K562 (cell line): ENCODE measurements at regions not wholly inside any gene's neighbourhood (a gene's known extent, or its start where the extent isn't known, plus 50 kb on each side); places are given as distances from the start of the nearest gene placed in this dataset.

ENCODE experiments used
- ATAC-seq: fragments of 200-7000 bp; cut with Tn5 transposase; 3 replicates; pipeline ENCODE4 v1.9.1; 2020; ENCODE audit warnings: moderate library complexity
- BruUV-seq: library from RNA; stranded (reverse); fragments of 400-500 nt; replicated peaks from 2 replicates; lab custom pipeline; 2021; lab: Mats Ljungman, UMichigan
- CTCF ChIA-PET: fragments of 300-600 bp; formaldehyde crosslinking; extraction: SDS; loops from one replicate; lab custom pipeline; 2021; ENCODE audit warnings: low intra/inter-chr PET ratio; lab: Yijun Ruan, JAX
- POLR2A ChIA-PET: fragments of 300-600, 350-650 bp; sonication (Branson Sonifier 250); formaldehyde crosslinking; extraction: SDS; loops from one replicate; lab custom pipeline; 2021; ENCODE audit warnings: antibody characterized with exemption, inconsistent platforms; lab: Yijun Ruan, JAX
- DNase-seq, 4 experiments: peaks; one replicate each; pipeline versions ENCODE4 v3.0.0 to v3.0.0-alpha.2; 2011 to 2018; ENCODE audit warnings: low spot score in 3 of 4, mixed read lengths in 3 of 4; ENCODE audit errors: extremely low read depth in 1 of 4
- FAIRE-seq: peaks from 2 replicates; lab custom pipeline; 2011; peaks lifted over from hg19 to GRCh38; lab: Jason Lieb, UNC
- H2AFZ ChIP-seq: 2 replicates; pipeline ENCODE4 v1.6.0; 2011; ENCODE audit warnings: low read depth, low read length, control low read depth, inconsistent platforms
- H3K27ac ChIP-seq: fragments of 200-600 bp; 3 replicates; pipeline ENCODE4 v1.8.0; 2011; ENCODE audit warnings: low read depth, mild to moderate bottlenecking, control low read depth, inconsistent platforms, low read length, moderate library complexity, mixed read lengths; ENCODE audit errors: extremely low read depth
- H3K27me3 ChIP-seq, 2 experiments: fragments of 300-600 bp in 1 of 2; 2 replicates in 1 of 2; 3 replicates in 1 of 2; pipeline versions ENCODE4 v1.6.0 to v1.8.0; 2011; ENCODE audit warnings: inconsistent platforms in 2 of 2, low read length in 2 of 2, mild to moderate bottlenecking in 1 of 2, mixed read lengths in 1 of 2, moderate library complexity in 1 of 2; ENCODE audit not compliant: control insufficient read depth in 2 of 2, insufficient read depth in 2 of 2
- H3K36me3 ChIP-seq: fragments of 300-600 bp; 3 replicates; pipeline ENCODE4 v1.8.0; 2011; ENCODE audit warnings: mild to moderate bottlenecking, low read length, inconsistent platforms; ENCODE audit not compliant: control insufficient read depth, insufficient read depth
- H3K4me1 ChIP-seq, 2 experiments: fragments of 200-600 bp in 1 of 2; replicated peaks in 1 of 2; 2 replicates in 1 of 2; 3 replicates in 1 of 2; pipeline versions ENCODE4 v1.5.1 to v1.8.0; 2011; ENCODE audit warnings: inconsistent platforms in 2 of 2, low read length in 2 of 2, mild to moderate bottlenecking in 1 of 2, mixed read lengths in 1 of 2, moderate library complexity in 1 of 2; ENCODE audit not compliant: control insufficient read depth in 2 of 2, insufficient read depth in 2 of 2
- H3K4me2 ChIP-seq: 2 replicates; pipeline ENCODE4 v1.6.1; 2011; ENCODE audit warnings: low read length, control low read depth, inconsistent platforms, mixed read lengths; ENCODE audit not compliant: insufficient read depth
- H3K4me3 ChIP-seq: fragments of 200-600 bp; sonication (generic), shearing (Covaris generic); 2 replicates; pipeline ENCODE4 v1.5.1; 2016; ENCODE audit warnings: control low read depth, inconsistent platforms
- H3K79me2 ChIP-seq: fragments of 200-600 bp; 3 replicates; pipeline ENCODE4 v1.8.0; 2011; ENCODE audit warnings: low read length, inconsistent platforms; ENCODE audit not compliant: control insufficient read depth, insufficient read depth
- H3K9ac ChIP-seq, 2 experiments: 2 replicates each; pipeline versions ENCODE4 v1.6.0 to v1.6.1; 2011; ENCODE audit warnings: low read depth in 2 of 2, low read length in 2 of 2, control low read depth in 1 of 2, inconsistent platforms in 1 of 2, mild to moderate bottlenecking in 1 of 2, mixed read lengths in 1 of 2; ENCODE audit not compliant: insufficient read depth in 1 of 2
- H3K9me1 ChIP-seq: one replicate; pipeline ENCODE4 v1.6.0; 2011; ENCODE audit warnings: inconsistent platforms, mild to moderate bottlenecking, low read length, moderate library complexity; ENCODE audit not compliant: control insufficient read depth, insufficient read depth
- H3K9me3 ChIP-seq: replicated peaks from 2 replicates; pipeline ENCODE4 v1.5.1; 2011; ENCODE audit warnings: low read depth, low read length, inconsistent platforms; ENCODE audit not compliant: control insufficient read depth, insufficient read depth
- H4K20me1 ChIP-seq: replicated peaks from 2 replicates; pipeline ENCODE4 v1.6.1; 2011; ENCODE audit warnings: low read length, inconsistent platforms, mixed read lengths; ENCODE audit not compliant: control insufficient read depth, insufficient read depth
- HDAC1 ChIP-seq, 2 experiments: fragments of 450-650 bp; IDR thresholded peaks; 2 replicates each; pipeline ENCODE4 v1.6.1; 2016 to 2017; ENCODE audit warnings: inconsistent platforms in 1 of 2, mild to moderate bottlenecking in 1 of 2, moderate library complexity in 1 of 2
- KLF13 ChIP-seq: fragments of 450-650 bp; IDR thresholded peaks from 2 replicates; pipeline ENCODE4 v1.6.1; 2016; ENCODE audit warnings: missing genetic modification characterization, low read depth, mild to moderate bottlenecking, missing compliant biosample characterization, moderate library complexity, borderline replicate concordance
- MXI1 ChIP-seq: IDR thresholded peaks from 2 replicates; pipeline ENCODE4 v1.6.1; 2011; ENCODE audit warnings: low read depth, mild to moderate bottlenecking, improper control_type of control experiment, low read length
- NFIC ChIP-seq: fragments of 450-650 bp; IDR thresholded peaks from 2 replicates; pipeline ENCODE4 v1.6.1; 2017; ENCODE audit warnings: mild to moderate bottlenecking, inconsistent platforms
- PHB2 ChIP-seq: fragments of 450-650 bp; IDR thresholded peaks from 2 replicates; pipeline ENCODE4 v1.6.1; 2017; ENCODE audit warnings: low read depth
- POLR2AphosphoS2 ChIP-seq: IDR thresholded peaks from 2 replicates; pipeline ENCODE4 v1.6.1; 2012; ENCODE audit warnings: low read length, improper control_type of control experiment
- SMARCB1 ChIP-seq: IDR thresholded peaks from 2 replicates; pipeline ENCODE4 v1.6.1; 2011; ENCODE audit warnings: improper control_type of control experiment, low read depth; ENCODE audit not compliant: insufficient read length
- ZKSCAN1 ChIP-seq: fragments of 150-350 bp; IDR thresholded peaks from 2 replicates; pipeline ENCODE4 v1.6.1; 2016; ENCODE audit warnings: low read depth, low read length
- WGBS: fragments of 100-300 bp; shearing (Covaris generic); methylation state at CpG from one replicate; pipeline ENCODE4 v1.1.6; 2016; ENCODE audit warnings: low coverage, mixed read lengths; ENCODE audit not compliant: insufficient coverage; ENCODE audit errors: missing lambda C conversion rate; 5-methylcytosine and 5-hydroxymethylcytosine counted together
- in situ Hi-C: fragments of 300-500 bp; cut with MboI; formaldehyde crosslinking; loops from 4 replicates; pipeline ENCODE4 v1.15.0; 2018; ENCODE audit warnings: inconsistent platforms, mixed read lengths
- intact Hi-C: fragments of 100-400 bp; cut with micrococcal nuclease; formaldehyde crosslinking; loops from 2 replicates; pipeline ENCODE4 v1.14.2; 2022
- TF ChIP-seq, protein P1 (sequence below), 2 experiments: fragments of 450-650 bp; conservative IDR thresholded peaks; 2 replicates each; pipeline ENCODE4 v1.6.1; 2017; ENCODE audit warnings: mild to moderate bottlenecking in 2 of 2, moderate library complexity in 2 of 2

DNA sequence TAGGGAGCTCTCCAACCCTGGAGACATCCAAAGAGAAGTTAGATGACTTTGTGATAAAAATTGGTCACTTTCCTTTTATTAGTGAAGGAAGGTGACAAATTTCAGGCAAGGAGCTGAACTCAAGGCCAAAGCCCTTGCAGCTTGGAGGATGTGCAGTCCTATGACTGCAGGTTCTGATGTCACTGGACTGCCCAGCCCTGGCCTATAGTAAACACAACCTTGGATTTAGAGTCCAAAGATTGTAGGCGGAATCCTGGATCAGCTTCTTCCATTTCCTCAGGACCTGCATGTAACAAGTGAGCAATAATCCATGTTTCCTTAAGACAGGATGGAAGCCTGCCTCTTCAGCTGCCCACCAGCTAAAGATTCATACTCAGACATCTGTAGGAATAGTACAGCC is 169.3 kb upstream of the ZC3H12A start:
- DNase-seq (no peak), ATAC-seq (no peak), FAIRE-seq (no peak)
- ChIA-PET CTCF (no interaction called here), POLR2A (interaction anchor here (1.0 kb wide), 1 partner anchor 11 kb away, joined by 3 read pairs; no protein-coding TSS in a partner anchor)
- TF ChIP-seq POLR2AphosphoS2 = no peak
- TF ChIP-seq, protein P1, sequence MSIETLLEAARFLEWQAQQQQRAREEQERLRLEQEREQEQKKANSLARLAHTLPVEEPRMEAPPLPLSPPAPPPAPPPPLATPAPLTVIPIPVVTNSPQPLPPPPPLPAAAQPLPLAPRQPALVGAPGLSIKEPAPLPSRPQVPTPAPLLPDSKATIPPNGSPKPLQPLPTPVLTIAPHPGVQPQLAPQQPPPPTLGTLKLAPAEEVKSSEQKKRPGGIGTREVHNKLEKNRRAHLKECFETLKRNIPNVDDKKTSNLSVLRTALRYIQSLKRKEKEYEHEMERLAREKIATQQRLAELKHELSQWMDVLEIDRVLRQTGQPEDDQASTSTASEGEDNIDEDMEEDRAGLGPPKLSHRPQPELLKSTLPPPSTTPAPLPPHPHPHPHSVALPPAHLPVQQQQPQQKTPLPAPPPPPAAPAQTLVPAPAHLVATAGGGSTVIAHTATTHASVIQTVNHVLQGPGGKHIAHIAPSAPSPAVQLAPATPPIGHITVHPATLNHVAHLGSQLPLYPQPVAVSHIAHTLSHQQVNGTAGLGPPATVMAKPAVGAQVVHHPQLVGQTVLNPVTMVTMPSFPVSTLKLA (conservative IDR thresholded peaks at IDR 0.05) = no peak
- Histone ChIP-seq H3K9me1 (peaks cover 3% of the 10 kb centered on the region), H3K4me2 (no peak overlapping the region), H3K79me2 (no peaks in the 10 kb centered on the region), H3K27ac (no peak overlapping the region), H3K36me3 (no peaks in the 10 kb centered on the region), H3K4me1 (no peaks in the 10 kb centered on the region), H4K20me1 (peaks cover 6% of the 10 kb centered on the region), H3K9me3 (no peaks in the 10 kb centered on the region), H3K4me3 (no peak overlapping the region), H3K27me3 (peaks cover 16 to 44% of the 10 kb centered on the region in 2 experiments; a peak in 3 of 5 replicates), H3K9ac (no peak overlapping the region), H2AFZ (no peak overlapping the region)
- in situ Hi-C loops = no loop called here
- WGBS = 0% methylated on average over 1 of the region's 1 CpG
- no TSS peak for BruUV-seq
- intact Hi-C loops = no loop called here

DNA sequence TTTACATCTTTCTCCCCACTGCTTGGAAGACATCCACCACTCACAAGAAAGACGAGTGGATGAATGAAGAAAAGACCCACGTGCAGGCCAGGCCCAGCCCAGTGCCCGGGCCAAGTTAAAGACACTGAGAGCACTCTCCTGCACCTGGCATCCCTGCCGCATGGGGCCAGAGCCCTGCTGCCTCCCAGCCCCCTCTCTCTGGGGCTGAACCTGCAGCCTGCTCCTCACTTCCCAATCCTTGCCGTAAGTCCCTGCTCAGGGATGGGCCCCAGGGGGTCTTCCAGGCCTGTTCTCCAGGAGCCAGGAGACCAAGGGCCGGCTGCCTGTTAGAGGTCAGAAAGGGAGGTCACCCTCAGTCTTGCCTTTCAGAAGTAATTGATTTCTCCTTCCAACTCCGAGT is 168.5 kb upstream of the ZC3H12A start:
- no peak for FAIRE-seq
- ATAC-seq = no peak
- Histone ChIP-seq H3K79me2 (no peaks in the 10 kb centered on the region), H3K4me1 (no peaks in the 10 kb centered on the region), H2AFZ (no peak overlapping the region), H3K9me3 (no peaks in the 10 kb centered on the region), H4K20me1 (peaks cover 6% of the 10 kb centered on the region), H3K36me3 (no peaks in the 10 kb centered on the region), H3K9ac (no peak overlapping the region), H3K27ac (no peak overlapping the region), H3K27me3 (peaks cover 16 to 44% of the 10 kb centered on the region in 2 experiments; a peak in 4 of 5 replicates), H3K4me2 (no peak overlapping the region), H3K9me1 (peaks cover 3% of the 10 kb centered on the region), H3K4me3 (no peak overlapping the region)
- intact Hi-C loops = no loop called here
- DNase-seq = no peak
- POLR2A ChIA-PET = no interaction called here
- no TSS peak for BruUV-seq
- CTCF ChIA-PET = no interaction called here
- in situ Hi-C loops = no loop called here
- TF ChIP-seq ZKSCAN1 (no peak), PHB2 (no peak), SMARCB1 (no peak), MXI1 (no peak), HDAC1 (IDR thresholded peaks at IDR 0.05) (no peak), NFIC (no peak), KLF13 (tag) (no peak)
- WGBS = 0% methylated on average over 7 of the region's 7 CpGs
